Adrenal gland (tissue), 9 donors: ENCODE measurements at regions not wholly inside any gene's neighbourhood (a gene's known extent, or its start where the extent isn't known, plus 50 kb on each side); places are given as distances from the start of the nearest gene placed in this dataset.

ENCODE experiments used
- DNase-seq, 7 donors: peaks; one replicate each; pipeline ENCODE4 v3.0.0-alpha.2; 2019 to 2020
- H3K27ac ChIP-seq, 5 donors: fragments of 200-600 bp; sonication (generic) in 4 of 5; 1 replicate in 3 of 5; 2 replicates in 2 of 5; pipeline versions ENCODE4 v1.5.1 to v1.8.0; 2016 to 2020; ENCODE audit warnings: mild to moderate bottlenecking in 1 of 5
- H3K27me3 ChIP-seq: fragments of 200-600 bp; 2 replicates; pipeline ENCODE4 v1.8.0; 2021
- H3K36me3 ChIP-seq, 2 donors: fragments of 200-600 bp; replicated peaks in 1 of 2; 1 replicate in 1 of 2; 2 replicates in 1 of 2; pipeline versions ENCODE4 v1.5.1 to v1.8.0; 2018 to 2022
- H3K4me1 ChIP-seq, 2 donors: fragments of 200-600 bp; replicated peaks in 1 of 2; 1 replicate in 1 of 2; 2 replicates in 1 of 2; pipeline versions ENCODE4 v1.5.1 to v1.8.0; 2018 to 2021
- H3K4me3 ChIP-seq, 4 donors: fragments of 200-600 bp; sonication (generic) in 3 of 4; one replicate each; pipeline ENCODE4 v1.5.1; 2016 to 2018
- H3K9me3 ChIP-seq, 3 donors: fragments of 200-600 bp; sonication (generic) in 1 of 3; replicated peaks in 1 of 3; 1 replicate in 2 of 3; 2 replicates in 1 of 3; pipeline versions ENCODE4 v1.5.1 to v1.8.0; 2016 to 2021
- CTCF ChIP-seq, 6 experiments: fragments of 450-650 bp in 4 of 6; fragments of 200-600 bp in 2 of 6; sonication (generic) in 1 of 6; IDR thresholded peaks; 1 replicate in 5 of 6; 2 replicates in 1 of 6; pipeline versions ENCODE4 v1.5.1 to v1.8.0; 2016 to 2021; ENCODE audit warnings: antibody characterized with exemption in 6 of 6, mild to moderate bottlenecking in 2 of 6, moderate library complexity in 1 of 6
- POLR2A ChIP-seq, 2 donors: fragments of 450-650 bp; IDR thresholded peaks; one replicate each; pipeline ENCODE4 v1.6.1; 2017; ENCODE audit warnings: antibody characterized with exemption in 2 of 2, mild to moderate bottlenecking in 2 of 2, moderate library complexity in 1 of 2
- WGBS, 4 donors: extraction: QIAGEN DNeasy Blood & Tissue Kit in 2 of 4; methylation state at CpG; one replicate each; pipeline versions ENCODE4 v1.1.5 to v1.1.7; 2013 to 2017; 5-methylcytosine and 5-hydroxymethylcytosine counted together
- intact Hi-C, 2 donors: fragments of 100-400 bp; cut with DNase I; formaldehyde crosslinking; loops; one replicate each; pipeline versions ENCODE4 v1.14.1 to v1.15.0; 2022 to 2023
- donor health status: healthy with polysubstance abuse.
- donor health status: Bipolar disorder and iron deficiency.
- donor health status: DM: yes; HTN: yes; CAD: no.
- donor health status: DM: no; HTN: no; CAD: no.
- donor health status: DM: no; HTN: no; CAD: no.

GRCh38 chr17:14699574-14700185 lies 398.8 kb downstream of the HS3ST3B1 start:
- intact Hi-C loops = no loop called here
- 69 to 83% (median 77%) methylated on average over 1 of the region's 1 CpG for WGBS, 4 donors

GRCh38 chr17:14693382-14693781 lies 392.5 kb downstream of the HS3ST3B1 start:
- DNase-seq = no peak
- H3K4me1 ChIP-seq = no peaks in the 10 kb centered on the region
- WGBS, 4 donors = 19 to 45% (median 33%) methylated on average over 1 of the region's 1 CpG
- intact Hi-C loops = no loop called here
- no peak overlapping the region for H3K27ac ChIP-seq
- H3K9me3 ChIP-seq = peaks cover 0 to 7% (median 0%) of the 10 kb centered on the region in 3 donors
- H3K4me3 ChIP-seq = no peak overlapping the region
- H3K27me3 ChIP-seq = no peaks in the 10 kb centered on the region
- no peak for TF ChIP-seq POLR2A (IDR thresholded peaks at IDR 0.05)
- no peak for TF ChIP-seq CTCF (IDR thresholded peaks at IDR 0.05)
- no peaks in the 10 kb centered on the region for H3K36me3 ChIP-seq

More at GRCh38 chr17:14699574-14700185, 398.8 kb downstream of the HS3ST3B1 start:
- Histone ChIP-seq H3K4me1 (no peaks in the 10 kb centered on the region), H3K27me3 (no peaks in the 10 kb centered on the region), H3K4me3 (no peak overlapping the region), H3K9me3 (no peaks in the 10 kb centered on the region), H3K36me3 (no peaks in the 10 kb centered on the region), H3K27ac (no peak overlapping the region)
- no peak for DNase-seq
- TF ChIP-seq CTCF (IDR thresholded peaks at IDR 0.05) = no peak
- TF ChIP-seq POLR2A (IDR thresholded peaks at IDR 0.05) = no peak

GRCh38 chr17:14690704-14691103 lies 389.8 kb downstream of the HS3ST3B1 start:
- intact Hi-C loops = no loop called here

GRCh38 chr17:14688134-14688533 lies 387.3 kb downstream of the HS3ST3B1 start:
- 63 to 73% (median 67%) methylated on average over 3 of the region's 3 CpGs for WGBS, 4 donors
- TF ChIP-seq POLR2A (IDR thresholded peaks at IDR 0.05) = no peak
- TF ChIP-seq CTCF (IDR thresholded peaks at IDR 0.05) = no peak
- intact Hi-C loops = no loop called here

More at GRCh38 chr17:14690704-14691103, 389.8 kb downstream of the HS3ST3B1 start:
- no peaks in the 10 kb centered on the region for H3K27me3 ChIP-seq
- H3K9me3 ChIP-seq = peaks cover 0 to 7% (median 0%) of the 10 kb centered on the region in 3 donors
- H3K27ac ChIP-seq = no peak overlapping the region
- no peak overlapping the region for H3K4me3 ChIP-seq
- TF ChIP-seq CTCF (IDR thresholded peaks at IDR 0.05) = no peak
- TF ChIP-seq POLR2A (IDR thresholded peaks at IDR 0.05) = no peak
- H3K36me3 ChIP-seq = no peaks in the 10 kb centered on the region
- WGBS, 4 donors = 52 to 67% (median 56%) methylated on average over 2 of the region's 2 CpGs
- DNase-seq = no peak
- no peaks in the 10 kb centered on the region for H3K4me1 ChIP-seq

More at GRCh38 chr17:14688134-14688533, 387.3 kb downstream of the HS3ST3B1 start:
- no peaks in the 10 kb centered on the region for H3K27me3 ChIP-seq
- peaks cover 0 to 7% (median 0%) of the 10 kb centered on the region in 3 donors for H3K9me3 ChIP-seq
- DNase-seq = no peak
- no peaks in the 10 kb centered on the region for H3K36me3 ChIP-seq
- no peaks in the 10 kb centered on the region for H3K4me1 ChIP-seq
- no peak overlapping the region for H3K27ac ChIP-seq
- no peak overlapping the region for H3K4me3 ChIP-seq
